ENCODE measurements at regions not wholly inside any gene's neighbourhood (a gene's known extent, or its start where the extent isn't known, plus 50 kb on each side); places are given as distances from the start of the nearest gene placed in this dataset.

- TF ChIP-seq CTCF (IDR thresholded peaks at IDR 0.05; ENCODE audit: low read length) (no peak), EZH2 (optimal IDR thresholded peaks at IDR 0.05; ENCODE audit: low read depth, low read length) (no peak)
These were observed 74.6 kb downstream of the ZNF648 start for GRCh38 chr1:181986907-181987305.

Measured in MM.1S (cell line).